WI38 (cell line): ENCODE measurements at regions not wholly inside any gene's neighbourhood (a gene's known extent, or its start where the extent isn't known, plus 50 kb on each side); places are given as distances from the start of the nearest gene placed in this dataset.

Source experiments
- H3K4me3 ChIP-seq: 2 replicates; pipeline ENCODE4 v1.5.1; 2011; ENCODE audit warnings: low read depth, mild to moderate bottlenecking, control low read depth, low read length
- CTCF ChIP-seq: IDR thresholded peaks from 2 replicates; pipeline ENCODE4 v1.5.1; 2012; ENCODE audit warnings: low read depth, mild to moderate bottlenecking, control low read depth, low read length

DNA sequence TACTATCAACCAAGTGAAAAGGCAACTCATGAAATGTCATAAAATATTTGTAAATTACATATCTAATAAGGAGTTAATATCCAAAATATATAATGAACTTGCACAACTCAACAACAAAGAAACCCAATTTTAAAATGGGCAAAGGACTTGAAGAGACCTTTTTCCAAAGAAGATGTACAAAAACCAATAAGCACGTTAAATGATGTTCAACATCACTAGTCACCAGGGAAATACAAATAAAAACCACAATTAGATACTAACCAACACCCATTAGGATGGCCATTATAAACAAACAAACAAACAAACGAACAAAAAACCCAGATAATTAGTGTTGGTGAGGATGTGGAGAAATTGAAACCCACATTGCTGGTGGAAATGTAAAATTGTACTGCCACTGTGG, 92.3 kb upstream of the ARID2 start:
- no peak overlapping the region for H3K4me3 ChIP-seq
- no peak for TF ChIP-seq CTCF

GRCh38 chr12:45637706-45638105, 91.8 kb upstream of the ARID2 start:
- no peak overlapping the region for H3K4me3 ChIP-seq
- TF ChIP-seq CTCF, result no peak

DNA sequence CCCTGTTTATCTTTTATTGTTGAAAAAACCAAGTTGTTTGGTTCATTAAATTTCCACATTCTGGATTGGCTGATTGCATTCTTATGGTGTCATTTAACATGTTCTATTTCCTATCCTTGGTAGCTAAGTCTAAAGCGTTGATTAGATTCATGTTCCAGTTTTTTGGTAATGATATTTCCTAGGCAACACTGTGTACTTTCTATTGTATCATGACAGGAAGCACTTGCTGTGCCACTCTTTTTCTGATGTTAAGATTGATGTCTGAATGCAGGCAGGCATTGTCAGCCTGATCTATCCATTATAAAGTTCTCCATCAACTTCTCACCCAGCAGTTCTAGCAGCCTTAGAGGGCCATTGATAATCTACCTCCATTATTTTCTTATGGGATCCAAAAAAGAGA, 91.1 kb upstream of the ARID2 start:
- no peak for TF ChIP-seq CTCF
- no peak overlapping the region for H3K4me3 ChIP-seq

GRCh38 chr12:45644541-45644940, 85.0 kb upstream of the ARID2 start:
- TF ChIP-seq CTCF, result no peak
- H3K4me3 ChIP-seq, result no peak overlapping the region

GRCh38 chr12:45646851-45647581, 82.5 kb upstream of the ARID2 start:
- TF ChIP-seq CTCF, result no peak
- no peak overlapping the region for H3K4me3 ChIP-seq

DNA sequence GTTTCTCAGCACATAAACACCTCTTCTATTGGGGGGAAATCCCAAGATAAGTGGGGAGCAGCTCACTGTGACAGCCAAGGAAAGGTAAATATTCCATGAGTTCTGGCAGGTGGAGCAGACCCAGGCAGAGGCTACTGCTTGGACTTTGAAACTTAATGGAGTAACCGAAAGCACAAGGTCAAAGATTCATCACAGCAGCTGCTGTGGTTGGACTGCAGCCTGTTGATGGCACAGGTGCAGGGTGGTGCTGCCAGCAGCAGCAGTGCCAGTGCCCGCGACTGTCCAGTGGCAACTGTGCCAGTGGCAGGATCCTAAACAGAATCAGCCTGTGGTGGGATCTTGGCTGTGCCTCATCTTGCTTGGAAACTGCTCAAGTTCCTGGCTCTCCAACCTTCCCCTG, 81.4 kb upstream of the ARID2 start:
- H3K4me3 ChIP-seq, result no peak overlapping the region
- no peak for TF ChIP-seq CTCF

DNA sequence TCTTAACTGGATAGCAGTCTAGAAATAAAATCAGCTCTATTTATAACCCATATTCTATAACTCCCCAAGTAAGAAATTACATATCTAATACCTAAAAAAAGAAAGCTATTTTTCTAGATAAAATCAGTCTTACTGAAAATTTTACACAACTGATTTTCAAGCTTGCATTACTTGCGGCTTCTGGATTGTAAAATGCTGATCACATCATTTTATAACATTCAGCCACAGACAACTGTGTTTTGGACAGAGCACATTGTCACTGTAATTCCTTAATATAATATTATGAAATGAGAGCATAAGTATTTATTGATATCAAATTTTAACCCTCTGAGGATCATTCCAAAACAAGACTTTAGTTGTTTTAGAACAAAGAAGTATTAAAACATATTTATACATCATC, 78.5 kb upstream of the ARID2 start:
- no peak for TF ChIP-seq CTCF
- no peak overlapping the region for H3K4me3 ChIP-seq
